GM19372 (cell line): ENCODE measurements at regions not wholly inside any gene's neighbourhood (a gene's known extent, or its start where the extent isn't known, plus 50 kb on each side); places are given as distances from the start of the nearest gene placed in this dataset.

Experiments
- ATAC-seq: cut with Tn5 transposase; IDR thresholded peaks from one replicate; pipeline ENCODE4 v1.9.1; 2021; ENCODE audit warnings: mild to moderate bottlenecking, low read depth, moderate library complexity; ENCODE audit not compliant: unreplicated experiment

GRCh38 chr18:67072791-67073190 is 443.7 kb downstream of the DSEL start:
- ATAC-seq = no peak

GRCh38 chr18:67068608-67069007 is 447.9 kb downstream of the DSEL start:
- no peak for ATAC-seq

- no peak for ATAC-seq
Observed at GRCh38 chr18:67047334-67047733, 443.4 kb upstream of the CDH19 start.

GRCh38 chr18:67043276-67043675 is 439.4 kb upstream of the CDH19 start:
- ATAC-seq = no peak

GRCh38 chr18:67041334-67041733 is 437.4 kb upstream of the CDH19 start:
- ATAC-seq = no peak

- ATAC-seq = no peak
Observed at GRCh38 chr18:67035026-67035425, 431.1 kb upstream of the CDH19 start.

- ATAC-seq = no peak
Observed at GRCh38 chr18:67023059-67023458, 419.2 kb upstream of the CDH19 start.

DNA sequence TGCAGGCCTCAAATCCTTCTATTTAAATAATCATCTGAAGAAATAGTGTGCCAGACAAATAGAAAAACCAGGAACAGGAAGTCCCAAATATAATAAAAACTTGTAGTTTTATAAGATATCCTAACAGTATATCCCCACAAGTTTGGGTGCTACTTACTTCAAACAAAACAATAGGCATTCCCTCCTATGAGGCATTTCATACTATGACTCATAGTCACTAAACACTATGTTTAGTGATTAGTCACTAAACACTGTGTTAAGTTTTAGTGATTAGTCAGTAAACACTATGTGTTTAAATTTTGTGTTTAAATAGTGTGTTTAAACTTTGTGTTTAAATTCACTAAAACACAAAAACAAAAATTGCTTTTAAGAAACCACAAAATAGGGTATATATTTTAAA is 407.0 kb upstream of the CDH19 start:
- no peak for ATAC-seq

GRCh38 chr18:67007999-67008398 is 404.1 kb upstream of the CDH19 start:
- no peak for ATAC-seq

GRCh38 chr18:67007085-67007484 is 403.2 kb upstream of the CDH19 start:
- ATAC-seq = no peak

DNA sequence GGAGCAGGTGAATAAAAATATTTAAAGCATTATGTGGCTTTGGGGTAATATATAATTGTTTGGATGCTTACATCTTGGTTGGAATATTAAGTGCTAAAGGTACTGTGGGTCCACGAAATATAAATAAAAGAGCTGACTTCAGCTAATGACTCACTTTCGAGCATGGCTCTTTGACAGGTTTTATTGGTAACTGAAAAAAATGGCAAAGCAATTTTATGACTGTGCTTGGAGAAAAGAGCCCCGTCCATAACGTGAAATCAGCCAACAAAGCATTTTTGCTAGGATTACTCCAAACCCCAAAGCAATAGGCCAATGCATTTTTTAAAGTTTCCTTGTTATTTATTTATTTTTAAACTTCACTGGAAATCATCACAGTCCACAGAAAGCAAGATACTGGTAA is 397.2 kb upstream of the CDH19 start:
- no peak for ATAC-seq

GRCh38 chr18:66999003-66999402 is 395.1 kb upstream of the CDH19 start:
- ATAC-seq = no peak

DNA sequence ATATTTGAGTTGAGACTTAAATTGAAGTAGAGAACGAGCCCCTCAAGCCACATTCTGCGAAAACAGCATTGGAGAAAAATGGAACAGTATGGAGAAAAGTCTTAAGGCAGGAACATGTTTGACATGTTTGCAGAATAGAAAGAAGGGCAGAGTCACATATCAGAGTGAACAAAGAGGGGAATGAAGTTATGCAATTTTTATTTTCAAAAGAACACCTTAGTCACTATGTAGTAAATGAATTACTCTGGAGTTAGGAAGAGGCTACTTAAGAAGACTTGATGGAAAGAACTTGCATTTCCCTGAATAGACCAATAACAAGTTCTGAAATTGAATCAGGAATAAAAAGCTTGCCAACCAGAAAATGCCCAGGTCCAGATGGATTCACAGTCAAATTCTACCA is 391.4 kb upstream of the CDH19 start:
- ATAC-seq = no peak

GRCh38 chr18:66994790-66995189 is 390.9 kb upstream of the CDH19 start:
- ATAC-seq = no peak

- no peak for ATAC-seq
Observed at GRCh38 chr18:66993492-66993891, 389.6 kb upstream of the CDH19 start.

DNA sequence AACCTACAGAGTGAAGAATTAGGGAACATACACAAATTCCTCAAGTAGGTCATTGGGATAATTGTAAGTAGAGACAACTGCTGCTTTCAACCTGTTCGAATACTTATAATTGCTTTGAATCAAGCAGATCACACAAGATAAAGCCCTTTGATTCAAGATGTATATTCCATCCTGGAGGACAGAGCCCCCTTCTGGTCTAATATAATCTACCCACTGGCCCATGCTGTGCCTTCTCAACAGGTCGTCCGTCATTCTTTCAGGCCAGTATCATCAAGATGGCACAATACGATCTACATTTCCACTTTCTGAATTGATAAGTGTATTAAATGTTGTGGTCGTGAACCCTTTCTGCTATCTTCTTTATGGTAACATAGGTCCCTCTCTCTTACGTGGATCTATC is 387.0 kb upstream of the CDH19 start:
- ATAC-seq = no peak

- no peak for ATAC-seq
Observed at GRCh38 chr18:66979009-66979408, 375.1 kb upstream of the CDH19 start.

DNA sequence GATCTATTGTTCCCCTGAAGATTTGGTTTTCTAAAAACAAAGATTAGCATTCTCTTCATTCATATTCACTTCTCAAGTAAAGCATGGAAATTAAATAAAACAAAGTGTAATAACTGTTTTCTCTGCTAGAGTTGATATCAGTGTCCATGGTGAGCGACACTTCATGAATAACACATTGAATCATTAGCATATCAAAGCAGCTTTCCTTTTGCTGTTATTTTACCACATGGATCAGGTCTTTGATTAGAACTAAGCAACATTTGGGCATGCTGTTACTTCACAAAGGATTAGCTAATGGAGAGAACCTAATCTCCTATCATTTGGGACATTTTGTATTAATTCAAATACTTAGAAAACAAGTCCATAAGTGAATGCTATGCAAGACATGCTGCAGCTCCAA is 368.8 kb upstream of the CDH19 start:
- ATAC-seq = no peak

DNA sequence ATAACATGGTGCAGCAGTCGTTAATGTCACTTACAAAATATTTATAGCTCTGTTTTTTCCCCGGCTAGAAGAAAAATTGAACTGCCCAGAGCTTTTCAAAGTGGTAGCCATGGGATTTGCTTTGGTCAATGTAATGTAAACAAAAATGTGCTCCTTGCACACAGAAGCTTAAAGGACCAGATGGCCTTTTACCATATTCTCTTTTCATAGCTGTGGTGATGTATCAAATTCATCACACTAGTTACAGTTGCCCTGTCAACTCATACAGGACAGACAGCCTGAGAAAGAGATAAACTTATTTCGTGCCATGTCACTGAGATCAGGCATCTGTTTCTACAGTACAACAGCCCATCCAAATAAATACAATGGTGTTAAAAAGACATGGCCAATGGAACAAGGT is 368.1 kb upstream of the CDH19 start:
- no peak for ATAC-seq

- ATAC-seq = no peak
Observed at GRCh38 chr18:66966171-66966570, 362.3 kb upstream of the CDH19 start.

GRCh38 chr18:66958309-66958708 is 354.4 kb upstream of the CDH19 start:
- ATAC-seq = no peak

DNA sequence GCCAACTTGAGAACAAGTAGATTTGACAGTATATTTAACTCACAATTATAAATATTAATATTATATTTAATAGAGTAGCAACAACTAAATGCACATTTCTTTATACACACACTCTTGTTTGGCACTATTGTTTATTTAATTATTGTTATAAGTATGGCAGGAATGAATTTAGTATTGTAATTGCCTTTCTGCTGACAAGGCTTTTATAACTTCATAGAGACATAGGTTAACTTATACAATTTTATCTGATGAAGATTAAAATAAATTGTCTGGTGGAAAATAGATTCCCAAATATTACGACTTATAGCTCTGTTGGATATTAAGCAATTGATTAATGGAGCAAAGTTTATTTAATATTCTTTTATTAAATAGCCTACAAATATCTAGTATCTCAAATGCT is 347.9 kb upstream of the CDH19 start:
- no peak for ATAC-seq

DNA sequence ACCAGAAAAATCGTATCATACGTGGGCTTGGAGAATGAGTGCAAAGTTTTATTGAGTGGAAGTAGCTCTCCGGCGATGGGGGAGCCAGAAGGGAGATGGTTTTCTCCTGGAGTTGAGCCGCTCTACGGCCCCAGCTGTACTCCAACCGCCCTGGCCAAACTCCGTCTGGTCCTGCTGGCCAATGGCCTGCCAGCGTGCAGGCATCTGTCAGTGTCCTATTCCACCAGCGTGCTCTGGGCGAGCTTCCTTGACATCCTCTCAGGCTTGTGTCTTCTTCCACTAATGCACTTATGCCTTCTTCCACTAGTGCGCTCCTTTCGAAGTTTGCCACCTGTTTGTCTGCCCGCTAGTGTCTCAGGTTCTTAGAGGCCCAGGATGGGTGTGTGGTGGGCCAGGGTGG is 345.5 kb upstream of the CDH19 start:
- ATAC-seq = no peak

DNA sequence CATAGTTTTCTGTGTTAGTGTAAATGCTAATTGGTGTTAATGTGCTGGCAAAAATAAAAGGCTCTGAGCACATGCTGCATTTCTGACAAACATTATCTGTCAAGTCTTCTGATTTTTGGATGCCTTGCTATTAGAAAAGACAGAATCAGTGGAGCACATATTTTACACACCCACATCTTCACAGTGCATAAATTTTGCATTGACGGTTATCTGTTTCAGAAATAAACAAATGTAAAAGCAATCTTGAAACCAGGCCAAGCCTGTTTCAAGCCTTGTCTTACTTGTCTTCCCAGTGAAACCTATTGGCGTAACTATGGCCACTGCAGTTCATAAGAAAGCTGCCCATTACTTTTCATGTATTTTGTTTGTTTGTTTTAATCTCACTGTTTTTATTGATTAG is 333.7 kb upstream of the CDH19 start:
- ATAC-seq = no peak
